K562 (cell line): ENCODE measurements at regions not wholly inside any gene's neighbourhood (a gene's known extent, or its start where the extent isn't known, plus 50 kb on each side); places are given as distances from the start of the nearest gene placed in this dataset.

Experiments used
- ATAC-seq: fragments of 200-7000 bp; cut with Tn5 transposase; 3 replicates; pipeline ENCODE4 v1.9.1; 2020; ENCODE audit warnings: moderate library complexity
- BruUV-seq: library from RNA; stranded (reverse); fragments of 400-500 nt; replicated peaks from 2 replicates; lab custom pipeline; 2021; lab: Mats Ljungman, UMichigan
- CTCF ChIA-PET: fragments of 300-600 bp; formaldehyde crosslinking; extraction: SDS; loops from one replicate; lab custom pipeline; 2021; ENCODE audit warnings: low intra/inter-chr PET ratio; lab: Yijun Ruan, JAX
- POLR2A ChIA-PET: fragments of 300-600, 350-650 bp; sonication (Branson Sonifier 250); formaldehyde crosslinking; extraction: SDS; loops from one replicate; lab custom pipeline; 2021; ENCODE audit warnings: antibody characterized with exemption, inconsistent platforms; lab: Yijun Ruan, JAX
- DNase-seq, 4 experiments: peaks; one replicate each; pipeline versions ENCODE4 v3.0.0 to v3.0.0-alpha.2; 2011 to 2018; ENCODE audit warnings: low spot score in 3 of 4, mixed read lengths in 3 of 4; ENCODE audit errors: extremely low read depth in 1 of 4
- FAIRE-seq: peaks from 2 replicates; lab custom pipeline; 2011; peaks lifted over from hg19 to GRCh38; lab: Jason Lieb, UNC
- H2AFZ ChIP-seq: 2 replicates; pipeline ENCODE4 v1.6.0; 2011; ENCODE audit warnings: low read depth, low read length, control low read depth, inconsistent platforms
- H3K27ac ChIP-seq: fragments of 200-600 bp; 3 replicates; pipeline ENCODE4 v1.8.0; 2011; ENCODE audit warnings: low read depth, mild to moderate bottlenecking, control low read depth, inconsistent platforms, low read length, moderate library complexity, mixed read lengths; ENCODE audit errors: extremely low read depth
- H3K27me3 ChIP-seq, 2 experiments: fragments of 300-600 bp in 1 of 2; 2 replicates in 1 of 2; 3 replicates in 1 of 2; pipeline versions ENCODE4 v1.6.0 to v1.8.0; 2011; ENCODE audit warnings: inconsistent platforms in 2 of 2, low read length in 2 of 2, mild to moderate bottlenecking in 1 of 2, mixed read lengths in 1 of 2, moderate library complexity in 1 of 2; ENCODE audit not compliant: control insufficient read depth in 2 of 2, insufficient read depth in 2 of 2
- H3K36me3 ChIP-seq: fragments of 300-600 bp; 3 replicates; pipeline ENCODE4 v1.8.0; 2011; ENCODE audit warnings: mild to moderate bottlenecking, low read length, inconsistent platforms; ENCODE audit not compliant: control insufficient read depth, insufficient read depth
- H3K4me1 ChIP-seq, 2 experiments: fragments of 200-600 bp in 1 of 2; replicated peaks in 1 of 2; 2 replicates in 1 of 2; 3 replicates in 1 of 2; pipeline versions ENCODE4 v1.5.1 to v1.8.0; 2011; ENCODE audit warnings: inconsistent platforms in 2 of 2, low read length in 2 of 2, mild to moderate bottlenecking in 1 of 2, mixed read lengths in 1 of 2, moderate library complexity in 1 of 2; ENCODE audit not compliant: control insufficient read depth in 2 of 2, insufficient read depth in 2 of 2
- H3K4me2 ChIP-seq: 2 replicates; pipeline ENCODE4 v1.6.1; 2011; ENCODE audit warnings: low read length, control low read depth, inconsistent platforms, mixed read lengths; ENCODE audit not compliant: insufficient read depth
- H3K4me3 ChIP-seq: fragments of 200-600 bp; sonication (generic), shearing (Covaris generic); 2 replicates; pipeline ENCODE4 v1.5.1; 2016; ENCODE audit warnings: control low read depth, inconsistent platforms
- H3K79me2 ChIP-seq: fragments of 200-600 bp; 3 replicates; pipeline ENCODE4 v1.8.0; 2011; ENCODE audit warnings: low read length, inconsistent platforms; ENCODE audit not compliant: control insufficient read depth, insufficient read depth
- H3K9ac ChIP-seq, 2 experiments: 2 replicates each; pipeline versions ENCODE4 v1.6.0 to v1.6.1; 2011; ENCODE audit warnings: low read depth in 2 of 2, low read length in 2 of 2, control low read depth in 1 of 2, inconsistent platforms in 1 of 2, mild to moderate bottlenecking in 1 of 2, mixed read lengths in 1 of 2; ENCODE audit not compliant: insufficient read depth in 1 of 2
- H3K9me1 ChIP-seq: one replicate; pipeline ENCODE4 v1.6.0; 2011; ENCODE audit warnings: inconsistent platforms, mild to moderate bottlenecking, low read length, moderate library complexity; ENCODE audit not compliant: control insufficient read depth, insufficient read depth
- H3K9me3 ChIP-seq: replicated peaks from 2 replicates; pipeline ENCODE4 v1.5.1; 2011; ENCODE audit warnings: low read depth, low read length, inconsistent platforms; ENCODE audit not compliant: control insufficient read depth, insufficient read depth
- H4K20me1 ChIP-seq: replicated peaks from 2 replicates; pipeline ENCODE4 v1.6.1; 2011; ENCODE audit warnings: low read length, inconsistent platforms, mixed read lengths; ENCODE audit not compliant: control insufficient read depth, insufficient read depth
- AFF4 ChIP-seq: sonication (generic); formaldehyde crosslinking; IDR thresholded peaks from 2 replicates; pipeline ENCODE4 v1.8.0; 2023; ENCODE audit warnings: mild to moderate bottlenecking, missing genetic modification reagents
- CBFA2T3 ChIP-seq: fragments of 450-650 bp; IDR thresholded peaks from 2 replicates; pipeline ENCODE4 v1.6.1; 2017
- CBX8 ChIP-seq: fragments of 200-600 bp; sonication (generic); IDR thresholded peaks from 2 replicates; pipeline ENCODE4 v1.6.1; 2012; ENCODE audit warnings: borderline replicate concordance, mixed run types, low read depth, mild to moderate bottlenecking, moderate library complexity, mixed read lengths, low read length, control low read depth, inconsistent platforms; ENCODE audit not compliant: poor library complexity, severe bottlenecking; ENCODE audit errors: extremely low read depth
- COPS2 ChIP-seq: fragments of 450-650 bp; conservative IDR thresholded peaks from 2 replicates; pipeline ENCODE4 v1.6.1; 2016; ENCODE audit warnings: mild to moderate bottlenecking, moderate library complexity
- FOXJ2 ChIP-seq: fragments of 200-800 bp; sonication (Bioruptor generic); IDR thresholded peaks from 2 replicates; pipeline ENCODE4 v1.6.1; 2016; ENCODE audit warnings: missing genetic modification characterization, missing compliant biosample characterization
- FOXP4 ChIP-seq: sonication (generic); formaldehyde crosslinking; IDR thresholded peaks from 2 replicates; pipeline ENCODE4 v1.8.0; 2022; ENCODE audit warnings: mild to moderate bottlenecking, missing genetic modification reagents, borderline replicate concordance
- MAFG ChIP-seq: fragments of 450-650 bp; conservative IDR thresholded peaks from 2 replicates; pipeline ENCODE4 v1.6.1; 2016; ENCODE audit warnings: missing genetic modification characterization, missing compliant biosample characterization
- MAFK ChIP-seq: IDR thresholded peaks from 2 replicates; pipeline ENCODE4 v1.6.1; 2011; ENCODE audit warnings: low read length, improper control_type of control experiment
- NCOR1 ChIP-seq: fragments of 450-650 bp; IDR thresholded peaks from 2 replicates; pipeline ENCODE4 v1.6.1; 2016; ENCODE audit warnings: mild to moderate bottlenecking, moderate library complexity
- SREBF2 ChIP-seq: sonication (generic); formaldehyde crosslinking; IDR thresholded peaks from 2 replicates; pipeline ENCODE4 v1.4.0; 2020; ENCODE audit warnings: mild to moderate bottlenecking, missing genetic modification reagents
- STAG1 ChIP-seq: sonication (generic); formaldehyde crosslinking; IDR thresholded peaks from 2 replicates; pipeline ENCODE4 v1.5.0; 2020; ENCODE audit warnings: missing genetic modification reagents, borderline replicate concordance
- ZFP1 ChIP-seq: fragments of 450-650 bp; formaldehyde crosslinking; IDR thresholded peaks from 2 replicates; pipeline ENCODE4 v1.4.0; 2020; ENCODE audit warnings: mild to moderate bottlenecking, mixed read lengths
- ZFP36 ChIP-seq: fragments of 150-350 bp; IDR thresholded peaks from 2 replicates; pipeline ENCODE4 v1.6.1; 2018; ENCODE audit warnings: low read length, low read depth; ENCODE audit not compliant: partially characterized antibody
- ZNF140 ChIP-seq: fragments of 250-450 bp; sonication (Bioruptor Pico); IDR thresholded peaks from 2 replicates; pipeline ENCODE4 v1.8.0; 2021; ENCODE audit warnings: moderate library complexity, mild to moderate bottlenecking, inconsistent platforms
- ZNF263 ChIP-seq: sonication (generic); formaldehyde crosslinking; IDR thresholded peaks from 2 replicates; pipeline ENCODE4 v1.8.0; 2022; ENCODE audit warnings: mild to moderate bottlenecking, missing genetic modification reagents, borderline replicate concordance
- ZNF511 ChIP-seq: sonication (generic); formaldehyde crosslinking; IDR thresholded peaks from 2 replicates; pipeline ENCODE4 v1.8.0; 2022; ENCODE audit warnings: mild to moderate bottlenecking, missing genetic modification reagents
- ZNF644 ChIP-seq: fragments of 200-800 bp; sonication (Bioruptor generic); IDR thresholded peaks from 2 replicates; pipeline ENCODE4 v1.6.1; 2016; ENCODE audit warnings: low read depth, missing genetic modification characterization, missing compliant biosample characterization
- ZNF77 ChIP-seq: fragments of 250-450 bp; sonication (Bioruptor Pico); IDR thresholded peaks from 2 replicates; pipeline ENCODE4 v1.5.0; 2020
- ZNF780A ChIP-seq: fragments of 250-450 bp; sonication (Bioruptor Pico); IDR thresholded peaks from 2 replicates; pipeline ENCODE4 v1.5.0; 2021; ENCODE audit warnings: mild to moderate bottlenecking
- in situ Hi-C: fragments of 300-500 bp; cut with MboI; formaldehyde crosslinking; loops from 4 replicates; pipeline ENCODE4 v1.15.0; 2018; ENCODE audit warnings: inconsistent platforms, mixed read lengths
- intact Hi-C: fragments of 100-400 bp; cut with micrococcal nuclease; formaldehyde crosslinking; loops from 2 replicates; pipeline ENCODE4 v1.14.2; 2022

- DNase-seq (no peak), ATAC-seq (no peak)
- TF ChIP-seq ZNF511 (CRISPR knock-in tag) = no peak
- TF ChIP-seq ZNF644 (tag) = no peak
- no peak for TF ChIP-seq SREBF2 (CRISPR knock-in tag)
- no peak for TF ChIP-seq NCOR1
- no peak for TF ChIP-seq FOXJ2 (tag)
- no peak for TF ChIP-seq ZNF77
- no peak for TF ChIP-seq MAFK
- no peak for TF ChIP-seq FOXP4 (CRISPR knock-in tag)
- TF ChIP-seq AFF4 (CRISPR knock-in tag) = no peak
- TF ChIP-seq STAG1 (CRISPR knock-in tag) = no peak
- no peak for TF ChIP-seq CBFA2T3
- no peak for TF ChIP-seq MAFG (tag)
- no peak for TF ChIP-seq ZNF780A
- no peak for TF ChIP-seq ZFP36
- TF ChIP-seq CBX8 = no peak
- no peak for TF ChIP-seq COPS2
- no peak for TF ChIP-seq ZFP1 (CRISPR knock-in tag)
- TF ChIP-seq ZNF140 (CRISPR knock-in tag) = no peak
- no peak for TF ChIP-seq ZNF263
- TF ChIP-seq, all 486 proteins: peak for 0
- intact Hi-C loops = no loop called here
- Histone ChIP-seq H3K36me3 (no peaks in the 10 kb centered on the region), H3K27ac (no peak overlapping the region), H3K9ac (no peak overlapping the region), H3K4me1 (no peaks in the 10 kb centered on the region), H3K9me1 (no peaks in the 10 kb centered on the region), H3K4me2 (no peak overlapping the region), H2AFZ (no peak overlapping the region), H4K20me1 (no peaks in the 10 kb centered on the region), H3K79me2 (no peaks in the 10 kb centered on the region), H3K9me3 (no peaks in the 10 kb centered on the region), H3K27me3 (no peaks in the 10 kb centered on the region), H3K4me3 (no peak overlapping the region)
- ChIA-PET CTCF (no interaction called here), POLR2A (no interaction called here)
- no peak for FAIRE-seq
- no TSS peak for BruUV-seq
- in situ Hi-C loops = no loop called here
These were observed 852.7 kb upstream of the SLIT2 start for GRCh38 chr4:19399001-19399400.
